Stomach (tissue), 4 donors: ENCODE measurements at regions not wholly inside any gene's neighbourhood (a gene's known extent, or its start where the extent isn't known, plus 50 kb on each side); places are given as distances from the start of the nearest gene placed in this dataset.
"Not testable (repeated sequence)": the region's sequence is repeated elsewhere in the genome, so short reads cannot be mapped to it uniquely, and the experiment has no call there.

ENCODE experiments used
- CTCF ChIP-seq, 7 experiments: fragments of 450-650 bp in 4 of 7; fragments of 200-600 bp in 3 of 7; sonication (generic) in 3 of 7; IDR thresholded peaks; one replicate each; pipeline ENCODE4 v1.5.1; 2016 to 2019; ENCODE audit warnings: antibody characterized with exemption in 7 of 7, control low read depth in 2 of 7, mild to moderate bottlenecking in 1 of 7
- EP300 ChIP-seq: sonication (generic); formaldehyde crosslinking; IDR thresholded peaks from one replicate; pipeline ENCODE4 v1.6.1; 2017; ENCODE audit warnings: antibody characterized with exemption
- POLR2A ChIP-seq, 4 donors: fragments of 450-650 bp; IDR thresholded peaks; one replicate each; pipeline ENCODE4 v1.6.1; 2016; ENCODE audit warnings: antibody characterized with exemption in 4 of 4, control low read depth in 2 of 4, mild to moderate bottlenecking in 1 of 4, moderate library complexity in 1 of 4

- not testable (repeated sequence) for TF ChIP-seq POLR2A (IDR thresholded peaks at IDR 0.05); EP300; CTCF (IDR thresholded peaks at IDR 0.05)
Observed at GRCh38 chr22:25415731-25416130, 148.7 kb upstream of the GRK3 start.
